GM12892 (cell line): ENCODE measurements at regions not wholly inside any gene's neighbourhood (a gene's known extent, or its start where the extent isn't known, plus 50 kb on each side); places are given as distances from the start of the nearest gene placed in this dataset.
"Not testable (repeated sequence)": the region's sequence is repeated elsewhere in the genome, so short reads cannot be mapped to it uniquely, and the experiment has no call there.

ENCODE experiments used
- DNase-seq: peaks from one replicate; pipeline ENCODE4 v3.0.0; 2011; ENCODE audit not compliant: insufficient read length
- FAIRE-seq: peaks from 2 replicates; lab custom pipeline; 2011; peaks lifted over from hg19 to GRCh38; lab: Jason Lieb, UNC
- POLR2A ChIP-seq: IDR thresholded peaks from 2 replicates; pipeline ENCODE4 v1.6.1; 2011; ENCODE audit warnings: low read depth, low read length, control low read depth
- POLR2AphosphoS5 ChIP-seq: IDR thresholded peaks from 2 replicates; pipeline ENCODE4 v1.6.1; 2011; ENCODE audit warnings: low read depth, low read length, control low read depth
- TAF1 ChIP-seq: IDR thresholded peaks from 2 replicates; pipeline ENCODE4 v1.6.1; 2011; ENCODE audit warnings: low read depth, mild to moderate bottlenecking, control low read depth, low read length, borderline replicate concordance

DNA sequence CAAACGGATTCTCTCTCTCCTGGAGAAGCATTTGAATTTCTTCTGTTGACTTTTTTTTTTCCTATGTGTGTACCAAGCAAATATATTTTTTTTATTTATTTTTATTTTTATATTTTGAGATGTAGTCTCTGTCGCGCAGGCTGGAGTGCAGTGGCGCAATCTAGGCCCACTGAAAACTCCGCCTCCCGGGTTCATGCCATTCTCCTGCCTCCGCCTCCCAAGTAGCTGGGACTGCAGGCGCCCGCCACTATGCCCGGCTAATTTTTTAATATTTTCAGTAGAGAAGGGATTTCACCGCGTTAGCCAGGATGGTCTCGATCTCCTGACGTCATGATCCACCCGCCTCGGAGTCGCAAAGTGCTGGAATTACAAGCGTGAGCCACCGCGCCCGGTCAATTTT lies 549.5 kb upstream of the GNPDA2 start:
- no peak for DNase-seq
- no peak for FAIRE-seq
- TF ChIP-seq POLR2AphosphoS5 (no peak), TAF1 (no peak), POLR2A (no peak)

GRCh38 chr4:45248106-45248505 lies 521.8 kb upstream of the GNPDA2 start:
- FAIRE-seq = not testable (repeated sequence)

DNA sequence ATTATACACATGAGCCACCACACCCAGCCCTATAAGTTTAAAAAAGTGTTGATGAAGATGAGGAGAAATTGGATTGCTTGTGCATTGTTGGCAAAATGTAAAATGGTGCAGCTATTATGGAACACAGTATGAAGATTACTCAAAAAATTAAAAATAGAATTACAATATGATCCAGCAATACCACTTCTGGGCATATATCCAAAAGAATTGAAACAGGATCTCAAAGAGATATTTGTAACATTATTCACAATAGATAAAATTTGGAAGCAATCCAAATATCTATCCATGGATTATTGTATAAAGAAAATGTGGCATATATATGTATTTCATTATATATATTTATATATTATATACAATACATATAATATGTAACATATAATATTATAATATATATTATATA lies 515.6 kb upstream of the GNPDA2 start:
- DNase-seq = no peak
- no peak for FAIRE-seq
- TF ChIP-seq POLR2AphosphoS5 = no peak
- no peak for TF ChIP-seq TAF1
- TF ChIP-seq POLR2A = no peak

More at GRCh38 chr4:45248106-45248505, 521.8 kb upstream of the GNPDA2 start:
- DNase-seq = not testable (repeated sequence)

DNA sequence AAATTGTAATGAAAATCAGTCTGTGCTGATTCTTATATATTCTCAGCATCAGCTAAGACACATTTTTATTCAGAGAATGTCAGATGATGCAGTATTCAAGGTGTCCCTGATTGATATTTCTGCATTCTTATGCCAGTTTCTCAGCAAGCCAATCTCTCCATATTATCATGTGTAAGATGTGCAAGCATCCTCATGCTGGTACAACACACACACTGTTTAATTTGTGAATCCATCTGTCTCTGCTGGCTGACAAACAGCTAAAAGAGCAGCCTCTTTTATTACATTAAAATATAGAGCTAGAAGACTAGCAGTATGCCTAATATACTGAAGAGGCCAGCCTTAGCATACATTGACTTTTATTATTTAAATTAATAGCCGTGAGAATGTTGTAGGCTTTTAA lies 502.9 kb upstream of the GNPDA2 start:
- no peak for TF ChIP-seq POLR2AphosphoS5
- TF ChIP-seq TAF1 = no peak
- TF ChIP-seq POLR2A = no peak
- DNase-seq (no peak), FAIRE-seq (no peak)

- FAIRE-seq (no peak), DNase-seq (no peak)
- TF ChIP-seq TAF1 (no peak), POLR2A (no peak), POLR2AphosphoS5 (no peak)
Observed at GRCh38 chr4:45215976-45216542, 489.7 kb upstream of the GNPDA2 start.

DNA sequence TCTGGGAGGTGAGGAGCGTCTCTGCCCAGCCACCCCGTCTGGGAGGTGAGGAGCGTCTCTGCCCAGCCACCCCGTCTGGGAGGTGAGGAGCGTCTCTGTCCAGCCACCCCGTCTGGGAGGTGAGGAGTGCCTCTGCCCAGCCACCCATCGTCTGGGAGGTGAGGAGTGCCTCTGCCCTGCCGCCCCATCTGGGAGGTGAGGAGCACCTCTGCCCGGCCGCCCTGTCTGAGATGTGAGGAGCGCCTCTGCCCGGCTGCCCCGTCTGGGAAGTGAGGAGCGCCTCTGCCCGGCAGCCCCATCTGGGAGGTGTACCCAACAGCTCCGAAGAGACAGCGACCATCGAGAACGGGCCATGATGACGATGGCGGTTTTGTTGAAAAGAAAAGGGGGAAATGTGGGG lies 482.1 kb upstream of the GNPDA2 start:
- not testable (repeated sequence) for DNase-seq, FAIRE-seq

DNA sequence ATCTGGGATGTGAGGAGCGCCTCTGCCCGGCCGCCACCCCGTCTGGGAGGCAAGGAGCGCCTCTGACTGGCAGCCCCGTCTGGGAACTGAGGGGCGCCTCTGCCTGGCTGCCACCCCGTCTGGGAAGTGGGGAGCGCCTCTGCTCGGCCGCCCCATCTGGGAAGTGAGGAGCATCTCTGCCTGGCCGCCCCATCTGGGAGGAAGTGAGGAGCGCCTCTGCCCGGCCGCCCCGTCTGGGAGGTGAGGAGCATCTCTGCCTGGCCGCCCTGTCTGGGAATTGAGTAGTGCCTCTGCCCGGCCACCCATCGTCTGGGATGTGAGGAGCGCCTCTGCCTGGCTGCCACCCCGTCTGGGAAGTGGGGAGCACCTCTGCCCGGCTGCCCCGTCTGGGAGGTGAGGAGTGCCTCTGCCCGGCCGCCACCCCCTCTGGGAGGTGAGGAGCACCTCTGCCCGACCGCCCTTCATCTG lies 481.5 kb upstream of the GNPDA2 start:
- DNase-seq, FAIRE-seq: not testable (repeated sequence)

DNA sequence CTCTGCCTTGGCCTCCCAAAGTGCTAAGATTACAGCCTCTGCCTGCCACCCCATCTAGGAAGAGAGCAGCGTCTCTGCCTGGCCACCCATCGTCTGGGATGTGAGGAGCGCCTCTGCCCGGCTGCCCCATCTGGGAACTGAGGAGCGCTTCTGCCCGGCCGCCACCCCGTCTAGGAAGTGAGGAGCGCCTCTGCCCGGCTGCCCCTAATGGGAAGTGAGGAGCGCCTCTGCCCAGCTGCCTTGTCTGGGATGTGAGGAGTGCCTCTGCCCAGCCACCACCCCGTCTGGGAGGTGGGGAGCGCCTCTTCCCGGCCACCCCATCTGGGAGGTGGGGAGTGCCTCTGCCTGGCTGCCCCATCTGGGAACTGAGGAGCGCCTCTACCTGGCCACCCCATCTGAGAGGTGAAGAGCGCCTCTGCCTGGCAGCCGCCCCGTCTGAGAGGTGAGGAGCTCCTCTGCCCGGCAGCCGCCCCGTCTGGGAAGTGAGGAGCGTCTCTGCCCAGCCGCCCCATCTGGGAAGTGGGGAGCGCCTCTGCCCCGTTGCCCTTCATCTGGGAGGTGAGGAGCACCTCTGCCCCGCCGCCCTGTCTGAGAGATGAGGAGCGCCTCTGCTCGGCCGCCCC lies 481.0 kb upstream of the GNPDA2 start:
- not testable (repeated sequence) for FAIRE-seq, DNase-seq

DNA sequence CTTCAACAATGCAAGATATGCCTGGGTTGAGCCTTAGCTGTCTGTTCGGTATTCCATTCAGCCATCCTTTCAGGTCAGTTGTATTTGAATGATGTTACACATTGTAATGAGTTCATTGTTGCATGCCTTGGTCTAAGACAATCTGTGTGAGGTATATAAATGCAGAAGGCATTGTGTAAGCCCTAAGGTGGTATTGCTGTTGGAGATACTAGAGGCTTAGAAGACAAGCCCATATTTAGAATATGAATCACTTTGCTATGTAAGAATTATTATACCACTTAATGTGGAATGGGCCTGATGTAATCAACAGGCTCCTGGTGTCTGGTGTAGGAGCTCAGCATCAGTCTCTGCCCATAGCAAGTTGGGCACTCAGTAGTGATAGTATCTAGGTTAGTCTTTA lies 473.4 kb upstream of the GNPDA2 start:
- FAIRE-seq = no peak
- TF ChIP-seq POLR2AphosphoS5 = no peak
- no peak for TF ChIP-seq POLR2A
- TF ChIP-seq TAF1 = no peak
- DNase-seq = no peak

DNA sequence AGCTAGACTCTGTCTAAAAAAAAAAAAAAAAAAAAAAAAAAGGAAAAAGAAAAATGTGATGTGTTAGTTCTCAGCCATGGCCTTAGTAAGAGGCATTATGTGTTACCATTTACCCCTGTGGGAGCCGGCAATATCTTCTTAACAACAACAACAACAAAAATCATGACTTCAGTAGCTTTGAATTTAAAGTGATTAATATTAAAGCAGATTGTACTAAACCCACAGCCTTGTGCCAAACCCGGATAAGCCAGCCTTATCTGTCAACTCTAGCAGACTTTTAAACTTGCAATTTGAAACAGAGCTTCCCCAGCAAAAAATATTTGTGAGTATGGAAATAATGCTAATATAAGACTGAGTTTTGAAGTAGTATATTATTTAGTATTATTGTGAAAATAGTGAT lies 462.1 kb upstream of the GNPDA2 start:
- no peak for TF ChIP-seq POLR2A
- no peak for TF ChIP-seq TAF1
- no peak for TF ChIP-seq POLR2AphosphoS5
- FAIRE-seq (no peak), DNase-seq (no peak)

DNA sequence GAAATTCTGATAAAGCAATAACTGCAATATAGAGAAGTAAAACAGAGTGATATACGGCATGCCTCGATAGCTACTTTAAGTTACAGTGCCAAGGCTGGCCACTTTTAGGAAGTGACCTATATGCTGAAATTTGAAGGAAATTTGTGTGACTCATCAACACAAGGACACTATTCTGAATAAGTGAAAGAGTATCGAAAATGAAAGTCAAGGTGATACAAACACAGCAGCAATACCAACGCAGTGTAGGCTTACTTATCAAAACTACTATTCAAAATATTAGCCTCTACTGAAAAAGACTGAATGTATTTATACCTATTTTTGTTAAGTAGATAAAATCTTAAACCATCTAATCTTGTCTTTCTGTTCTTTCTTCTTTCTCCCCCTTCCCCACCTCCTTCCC lies 459.9 kb upstream of the GNPDA2 start:
- DNase-seq (no peak), FAIRE-seq (no peak)
- TF ChIP-seq TAF1 (no peak), POLR2A (no peak), POLR2AphosphoS5 (no peak)

DNA sequence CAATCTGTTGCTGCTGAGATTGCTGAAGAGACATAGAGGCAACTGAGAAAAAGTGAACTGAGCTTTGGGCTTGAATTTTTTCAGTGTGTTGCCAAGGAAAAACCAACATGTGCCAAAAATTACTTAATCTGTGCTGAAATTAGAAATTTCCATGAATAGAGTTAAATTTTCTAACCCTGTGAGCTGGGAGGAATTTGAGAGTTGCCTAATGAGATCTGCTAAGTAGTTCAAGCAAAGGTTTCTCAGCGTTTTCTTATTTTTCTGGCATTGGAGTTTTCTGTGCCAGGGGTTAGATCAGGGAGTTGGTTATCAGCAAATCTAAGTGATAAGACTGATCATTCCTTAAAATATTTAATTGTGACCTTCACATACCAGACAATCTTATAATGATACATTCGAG lies 457.5 kb upstream of the GNPDA2 start:
- DNase-seq (no peak), FAIRE-seq (no peak)
- no peak for TF ChIP-seq POLR2A
- TF ChIP-seq POLR2AphosphoS5 = no peak
- no peak for TF ChIP-seq TAF1

- FAIRE-seq (no peak), DNase-seq (no peak)
Observed at GRCh38 chr4:45172636-45173035, 446.3 kb upstream of the GNPDA2 start.

More at GRCh38 chr4:45172636-45173035, 446.3 kb upstream of the GNPDA2 start:
- TF ChIP-seq POLR2AphosphoS5 (no peak), POLR2A (no peak), TAF1 (no peak)
